Small intestine (tissue), 7 donors: ENCODE measurements at regions not wholly inside any gene's neighbourhood (a gene's known extent, or its start where the extent isn't known, plus 50 kb on each side); places are given as distances from the start of the nearest gene placed in this dataset.

Experiments
- DNase-seq, 2 donors: peaks; one replicate each; pipeline versions ENCODE4 v3.0.0 to v3.0.0-alpha.2; 2013
- FAIRE-seq: peaks from 2 replicates; lab custom pipeline; 2012; peaks lifted over from hg19 to GRCh38; lab: Jason Lieb, UNC
- H3K27ac ChIP-seq, 3 donors: one replicate each; pipeline ENCODE4 v1.5.1; 2013; ENCODE audit warnings: low read length in 2 of 3, mild to moderate bottlenecking in 2 of 3, control low read depth in 1 of 3, inconsistent platforms in 1 of 3, low read depth in 1 of 3, moderate library complexity in 1 of 3
- H3K27me3 ChIP-seq, 3 donors: one replicate each; pipeline ENCODE4 v1.6.1; 2013; ENCODE audit warnings: low read length in 3 of 3, inconsistent platforms in 1 of 3; ENCODE audit not compliant: control insufficient read depth in 3 of 3, insufficient read depth in 3 of 3
- H3K36me3 ChIP-seq, 3 donors: one replicate each; pipeline ENCODE4 v1.6.1; 2013; ENCODE audit warnings: low read length in 3 of 3, inconsistent platforms in 1 of 3, low read depth in 1 of 3, mild to moderate bottlenecking in 1 of 3, moderate library complexity in 1 of 3; ENCODE audit not compliant: control insufficient read depth in 3 of 3, insufficient read depth in 2 of 3
- H3K4me1 ChIP-seq, 3 donors: one replicate each; pipeline ENCODE4 v1.6.1; 2013; ENCODE audit warnings: low read length in 2 of 3, inconsistent platforms in 1 of 3, low read depth in 1 of 3, mild to moderate bottlenecking in 1 of 3, moderate library complexity in 1 of 3; ENCODE audit not compliant: control insufficient read depth in 3 of 3, insufficient read depth in 2 of 3
- H3K4me3 ChIP-seq, 3 donors: one replicate each; pipeline ENCODE4 v1.5.1; 2013; ENCODE audit warnings: low read length in 3 of 3, control low read depth in 1 of 3, inconsistent platforms in 1 of 3, low read depth in 1 of 3, mild to moderate bottlenecking in 1 of 3, moderate library complexity in 1 of 3
- H3K9me3 ChIP-seq, 2 donors: one replicate each; pipeline ENCODE4 v1.6.1; 2013; ENCODE audit warnings: low read depth in 1 of 2, low read length in 1 of 2; ENCODE audit not compliant: control insufficient read depth in 2 of 2, insufficient read depth in 1 of 2
- WGBS, 3 donors: extraction: QIAGEN DNeasy Blood & Tissue Kit; methylation state at CpG; one replicate each; pipeline ENCODE4 v1.1.7; 2013; 5-methylcytosine and 5-hydroxymethylcytosine counted together
- donor health status: healthy with polysubstance abuse.
- donor health status: control.
- donor health status: control.
- donor health status: Bipolar disorder and iron deficiency.
- donor health status: healthy.

GRCh38 chr16:66300037-66300436, 66.5 kb upstream of the CDH5 start:
- WGBS, 3 donors = 92 to 100% (median 92%) methylated on average over 3 of the region's 3 CpGs
- no peak overlapping the region for H3K27ac ChIP-seq
- no peak for DNase-seq
- H3K4me1 ChIP-seq = no peaks in the 10 kb centered on the region
- no peak overlapping the region for H3K4me3 ChIP-seq
- H3K9me3 ChIP-seq = no peaks in the 10 kb centered on the region
- FAIRE-seq = no peak
- H3K27me3 ChIP-seq = peaks cover 0 to 2% (median 0%) of the 10 kb centered on the region in 3 donors
- no peaks in the 10 kb centered on the region for H3K36me3 ChIP-seq

- Histone ChIP-seq H3K9me3 (no peaks in the 10 kb centered on the region), H3K36me3 (no peaks in the 10 kb centered on the region), H3K27me3 (peaks cover 0 to 2% (median 0%) of the 10 kb centered on the region in 3 donors), H3K4me3 (no peak overlapping the region), H3K27ac (no peak overlapping the region), H3K4me1 (no peaks in the 10 kb centered on the region)
- DNase-seq (no peak), FAIRE-seq (no peak)
- WGBS, 3 donors = 8 to 71% (median 40%) methylated on average over 1 of the region's 1 CpG
Measured at GRCh38 chr16:66299349-66299748, 67.1 kb upstream of the CDH5 start.

- WGBS, 3 donors = 70 to 87% (median 84%) methylated on average over 2 of the region's 2 CpGs
- H3K4me1 ChIP-seq = no peaks in the 10 kb centered on the region
- H3K4me3 ChIP-seq = no peak overlapping the region
- no peak overlapping the region for H3K27ac ChIP-seq
- H3K27me3 ChIP-seq = peaks cover 0 to under 1% (median 0%) of the 10 kb centered on the region in 3 donors
- no peaks in the 10 kb centered on the region for H3K9me3 ChIP-seq
- DNase-seq (no peak), FAIRE-seq (no peak)
- no peaks in the 10 kb centered on the region for H3K36me3 ChIP-seq
Measured at GRCh38 chr16:66298571-66299120, 67.8 kb upstream of the CDH5 start.

DNA sequence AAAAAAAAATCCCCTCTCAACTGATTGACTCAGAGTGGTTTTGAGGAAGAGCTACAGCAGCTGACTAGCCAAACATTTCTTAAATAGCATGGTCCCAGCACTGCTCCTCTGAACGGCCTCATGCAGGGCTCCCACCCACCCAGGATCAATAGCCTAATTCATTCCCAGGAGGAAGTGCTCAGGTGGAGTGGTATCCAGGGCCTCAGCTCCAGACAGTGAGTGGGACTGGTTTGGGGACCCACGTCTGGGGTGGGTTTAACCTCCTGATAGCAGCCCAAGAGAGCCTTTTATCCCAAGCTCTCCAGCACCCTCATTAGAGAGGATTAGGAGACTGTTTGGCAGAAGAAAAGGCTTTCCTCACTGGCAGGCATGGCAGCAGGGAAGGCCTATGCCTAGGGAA, 68.5 kb upstream of the CDH5 start:
- H3K27me3 ChIP-seq = no peaks in the 10 kb centered on the region
- 34 to 49% (median 40%) methylated on average over 2 of the region's 2 CpGs for WGBS, 3 donors

DNA sequence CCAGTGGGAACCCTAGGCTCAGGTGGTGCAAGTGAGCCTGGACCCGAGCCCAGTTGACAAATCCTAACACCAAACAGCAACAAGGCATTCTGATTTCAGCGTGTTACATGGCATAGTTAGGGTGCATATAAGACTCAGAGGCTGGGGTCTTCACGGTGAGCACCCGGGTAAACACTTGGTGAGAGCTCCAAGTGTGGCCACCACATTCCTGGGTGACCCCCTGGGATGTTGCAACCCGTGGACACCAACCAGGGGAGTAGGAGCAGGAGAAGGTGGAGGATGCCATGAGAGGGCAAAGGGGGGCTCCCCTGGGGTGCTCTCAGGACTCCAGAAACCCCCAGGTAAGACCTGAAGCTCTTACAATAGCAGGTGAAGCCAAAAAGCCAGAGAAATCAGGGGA, 69.9 kb upstream of the CDH5 start:
- Histone ChIP-seq H3K36me3 (no peaks in the 10 kb centered on the region), H3K27me3 (no peaks in the 10 kb centered on the region), H3K9me3 (no peaks in the 10 kb centered on the region), H3K4me3 (no peak overlapping the region), H3K4me1 (no peaks in the 10 kb centered on the region), H3K27ac (no peak overlapping the region)
- FAIRE-seq (no peak), DNase-seq (no peak)
- WGBS, 3 donors = 62 to 76% (median 65%) methylated on average over 5 of the region's 5 CpGs

More for the DNA sequence above, 68.5 kb upstream of the CDH5 start:
- Histone ChIP-seq H3K4me1 (no peaks in the 10 kb centered on the region), H3K9me3 (no peaks in the 10 kb centered on the region), H3K36me3 (no peaks in the 10 kb centered on the region), H3K27ac (no peak overlapping the region), H3K4me3 (no peak overlapping the region)
- DNase-seq (no peak), FAIRE-seq (no peak)

DNA sequence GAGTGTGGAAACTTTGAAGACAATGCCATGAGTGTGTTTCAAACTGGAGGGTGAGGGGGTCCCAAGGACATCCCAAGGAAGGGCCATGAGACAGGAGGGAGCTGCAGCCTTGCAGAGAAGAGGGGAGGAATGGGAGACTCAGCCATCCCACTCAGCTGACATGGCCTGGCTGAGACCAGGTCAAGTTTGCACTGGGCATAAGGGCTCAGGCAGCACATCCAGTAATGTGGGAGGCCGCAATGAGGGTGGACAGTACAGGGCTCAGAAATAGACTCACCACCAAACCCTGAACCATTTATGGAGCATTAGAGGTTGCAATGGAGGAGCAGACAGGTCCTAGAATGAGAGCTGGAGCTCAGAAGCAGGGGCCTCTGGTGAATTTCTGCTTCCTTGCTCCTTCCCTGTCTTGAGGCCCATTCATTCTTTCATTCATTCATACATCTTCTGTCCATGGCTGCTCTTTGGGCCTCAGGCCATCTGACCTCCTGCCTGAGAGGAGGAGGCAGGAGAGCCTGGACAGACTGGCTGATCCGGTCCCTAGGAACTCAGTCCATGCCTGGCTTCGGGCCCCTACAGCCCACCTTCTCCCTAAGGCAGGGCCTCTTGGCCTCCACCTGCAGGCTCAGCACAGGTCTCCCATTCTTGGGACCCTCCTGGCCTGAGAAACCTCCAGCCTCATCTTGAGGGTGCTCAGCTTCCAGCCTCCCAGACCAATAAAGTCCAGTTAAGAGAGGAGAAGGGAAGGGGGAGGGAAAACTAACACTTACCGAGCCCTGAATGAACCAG, 70.5 kb upstream of the CDH5 start:
- H3K27me3 ChIP-seq = no peaks in the 10 kb centered on the region
- FAIRE-seq = no peak
- 72 to 87% (median 77%) methylated on average over 4 of the region's 4 CpGs for WGBS, 3 donors
- no peaks in the 10 kb centered on the region for H3K9me3 ChIP-seq
- no peaks in the 10 kb centered on the region for H3K36me3 ChIP-seq
- H3K4me3 ChIP-seq = no peak overlapping the region
- DNase-seq = no peak
- H3K4me1 ChIP-seq = no peaks in the 10 kb centered on the region
- no peak overlapping the region for H3K27ac ChIP-seq

DNA sequence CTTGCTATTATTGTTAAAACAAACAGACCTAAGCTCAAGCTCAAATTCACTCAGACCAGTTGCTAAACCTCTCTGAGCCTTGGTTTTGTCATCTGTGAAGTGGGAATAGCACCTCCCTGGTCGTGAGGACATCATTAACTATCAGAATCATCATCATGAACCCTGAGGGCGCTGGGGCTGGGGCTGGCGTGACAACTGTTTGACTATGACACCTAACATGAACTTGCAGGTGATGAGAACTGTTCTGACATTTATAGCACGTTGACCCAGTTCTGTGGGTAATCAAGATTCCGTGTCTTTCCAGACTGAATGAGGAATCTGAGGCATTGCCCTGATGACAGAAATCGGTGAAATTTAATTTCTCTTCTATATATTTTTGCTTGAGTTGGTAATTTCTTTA, 71.3 kb upstream of the CDH5 start:
- no peak overlapping the region for H3K27ac ChIP-seq
- FAIRE-seq = no peak
- no peaks in the 10 kb centered on the region for H3K36me3 ChIP-seq
- whole genome bisulfite sequencing, 3 donors = 47 to 75% (median 50%) methylated on average over 6 of the region's 6 CpGs
- H3K9me3 ChIP-seq = no peaks in the 10 kb centered on the region
- no peak for DNase-seq
- no peak overlapping the region for H3K4me3 ChIP-seq
- H3K4me1 ChIP-seq = no peaks in the 10 kb centered on the region
- H3K27me3 ChIP-seq = no peaks in the 10 kb centered on the region

- Histone ChIP-seq H3K9me3 (no peaks in the 10 kb centered on the region), H3K4me3 (no peak overlapping the region), H3K27ac (no peak overlapping the region), H3K27me3 (no peaks in the 10 kb centered on the region), H3K36me3 (no peaks in the 10 kb centered on the region), H3K4me1 (no peaks in the 10 kb centered on the region)
- no peak for DNase-seq
- WGBS, 3 donors = 78 to 87% (median 79%) methylated on average over 4 of the region's 4 CpGs
- FAIRE-seq = no peak
Measured at GRCh38 chr16:66294507-66294906, 72.0 kb upstream of the CDH5 start.
